GM10266 (cell line): ENCODE measurements at regions not wholly inside any gene's neighbourhood (a gene's known extent, or its start where the extent isn't known, plus 50 kb on each side); places are given as distances from the start of the nearest gene placed in this dataset.

ENCODE experiments used
- DNase-seq: peaks from one replicate; pipeline ENCODE4 v3.0.0; 2012; ENCODE audit errors: extremely low spot score
- TF ChIP-seq, protein P1 (sequence below): IDR thresholded peaks from 2 replicates; pipeline ENCODE4 v1.5.1; 2012; ENCODE audit warnings: mild to moderate bottlenecking, low read depth; ENCODE audit not compliant: control insufficient read depth, insufficient read depth; ENCODE audit errors: missing control alignments

- TF ChIP-seq, protein P1, sequence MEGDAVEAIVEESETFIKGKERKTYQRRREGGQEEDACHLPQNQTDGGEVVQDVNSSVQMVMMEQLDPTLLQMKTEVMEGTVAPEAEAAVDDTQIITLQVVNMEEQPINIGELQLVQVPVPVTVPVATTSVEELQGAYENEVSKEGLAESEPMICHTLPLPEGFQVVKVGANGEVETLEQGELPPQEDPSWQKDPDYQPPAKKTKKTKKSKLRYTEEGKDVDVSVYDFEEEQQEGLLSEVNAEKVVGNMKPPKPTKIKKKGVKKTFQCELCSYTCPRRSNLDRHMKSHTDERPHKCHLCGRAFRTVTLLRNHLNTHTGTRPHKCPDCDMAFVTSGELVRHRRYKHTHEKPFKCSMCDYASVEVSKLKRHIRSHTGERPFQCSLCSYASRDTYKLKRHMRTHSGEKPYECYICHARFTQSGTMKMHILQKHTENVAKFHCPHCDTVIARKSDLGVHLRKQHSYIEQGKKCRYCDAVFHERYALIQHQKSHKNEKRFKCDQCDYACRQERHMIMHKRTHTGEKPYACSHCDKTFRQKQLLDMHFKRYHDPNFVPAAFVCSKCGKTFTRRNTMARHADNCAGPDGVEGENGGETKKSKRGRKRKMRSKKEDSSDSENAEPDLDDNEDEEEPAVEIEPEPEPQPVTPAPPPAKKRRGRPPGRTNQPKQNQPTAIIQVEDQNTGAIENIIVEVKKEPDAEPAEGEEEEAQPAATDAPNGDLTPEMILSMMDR, result no peak
- no peak for DNase-seq
Measured at GRCh38 chr14:40394634-40395340, 962.6 kb upstream of the FBXO33 start.

DNA sequence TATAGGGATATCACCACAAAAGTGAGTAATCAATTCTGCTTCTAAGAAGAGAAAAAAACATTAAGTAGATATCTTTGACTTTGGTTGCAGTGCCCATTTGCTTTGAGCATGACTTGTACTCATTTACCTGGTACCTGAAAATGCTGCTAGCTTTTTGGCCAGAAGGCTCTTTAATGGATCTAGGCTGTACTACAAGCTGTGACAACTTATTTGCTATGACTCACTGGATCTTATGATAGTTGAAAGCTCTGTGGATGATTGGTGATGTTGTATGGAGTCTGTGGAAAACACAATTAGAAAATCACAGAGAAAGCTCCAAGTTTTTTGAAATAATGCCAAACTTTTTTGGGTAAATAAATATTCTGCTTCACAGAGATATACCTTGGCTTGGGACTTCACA lies 960.9 kb upstream of the FBXO33 start:
- DNase-seq, result no peak
- TF ChIP-seq, protein P1, result no peak

GRCh38 chr14:40386433-40386832 lies 954.2 kb upstream of the FBXO33 start:
- TF ChIP-seq, protein P1, result no peak
- no peak for DNase-seq

- DNase-seq, result no peak
- TF ChIP-seq, protein P1, result no peak
Measured at GRCh38 chr14:40374221-40374620, 942.0 kb upstream of the FBXO33 start.

DNA sequence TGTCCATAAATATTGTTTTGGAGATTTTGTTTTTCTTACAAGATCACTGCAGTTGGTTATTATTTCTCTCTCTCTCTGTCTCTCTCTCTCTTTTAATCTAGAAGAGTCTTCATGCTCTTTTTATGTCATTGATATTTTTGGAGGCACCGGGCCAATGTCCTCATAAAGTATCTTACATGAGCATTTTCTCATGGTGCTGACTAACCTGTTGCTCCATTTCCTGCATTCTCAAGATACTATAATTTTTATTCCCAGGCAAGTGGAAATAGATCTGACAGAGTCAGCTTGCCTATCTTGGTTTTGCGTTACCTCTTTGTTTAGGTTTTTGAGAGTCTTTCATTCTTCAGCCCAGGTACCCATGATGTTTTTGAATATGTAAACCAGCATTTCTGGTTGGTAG lies 938.8 kb upstream of the FBXO33 start:
- no peak for DNase-seq
- TF ChIP-seq, protein P1, result no peak

DNA sequence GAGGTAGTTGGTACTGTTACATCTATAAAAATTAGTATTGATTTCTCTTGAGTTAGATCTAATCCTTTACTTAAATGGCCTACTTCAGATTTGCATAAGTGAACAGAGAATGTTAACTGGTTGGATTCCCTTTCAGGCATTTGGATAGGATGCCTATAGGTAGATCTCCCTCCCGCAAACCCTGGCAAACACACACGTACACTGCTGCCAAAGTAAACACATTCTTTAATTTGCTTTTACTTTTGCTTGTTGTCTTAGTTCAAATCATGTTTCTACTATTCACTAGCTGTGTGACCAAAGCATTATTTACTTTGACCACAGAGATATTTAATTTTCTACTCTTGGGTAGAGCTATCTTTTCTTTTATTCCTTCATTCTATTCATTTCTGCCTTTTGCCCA lies 936.1 kb upstream of the FBXO33 start:
- TF ChIP-seq, protein P1, result no peak
- no peak for DNase-seq

DNA sequence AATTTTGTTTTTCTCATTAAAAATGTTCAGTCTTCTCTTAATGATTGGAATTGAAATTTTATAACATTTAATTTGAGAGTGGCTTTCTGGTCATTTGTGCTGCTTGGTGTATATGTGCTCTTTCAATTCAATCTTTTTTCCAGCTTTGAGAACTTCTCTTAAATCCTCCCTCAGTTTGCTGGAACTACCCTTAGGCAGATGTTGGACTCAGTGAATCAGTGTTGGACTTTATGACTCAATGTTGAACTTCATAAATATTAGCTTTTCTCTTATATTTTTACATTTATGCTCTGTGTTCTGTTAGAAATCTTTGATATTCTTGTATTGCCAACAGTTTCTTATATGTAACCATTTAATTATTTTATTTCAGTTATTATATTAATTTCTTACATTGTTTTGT lies 935.5 kb upstream of the FBXO33 start:
- no peak for DNase-seq

More for the DNA sequence above, 935.5 kb upstream of the FBXO33 start:
- TF ChIP-seq, protein P1, result no peak
